Progenitor cell of endocrine pancreas (in vitro differentiated cells): ENCODE measurements at regions not wholly inside any gene's neighbourhood (a gene's known extent, or its start where the extent isn't known, plus 50 kb on each side); places are given as distances from the start of the nearest gene placed in this dataset.
"Not testable (repeated sequence)": the region's sequence is repeated elsewhere in the genome, so short reads cannot be mapped to it uniquely, and the experiment has no call there.

Experiments
- DNase-seq: peaks from one replicate; pipeline ENCODE4 v3.0.0; 2021; ENCODE audit warnings: low spot score; ENCODE audit not compliant: unreplicated experiment
- H3K27ac Mint-ChIP-seq: 2 replicates; pipeline ENCODE4 v1.8.0; 2021; ENCODE audit warnings: mild to moderate bottlenecking, moderate library complexity, mixed read lengths
- H3K27me3 Mint-ChIP-seq: 2 replicates; pipeline ENCODE4 v1.8.0; 2021; ENCODE audit warnings: mixed read lengths
- H3K36me3 Mint-ChIP-seq: 2 replicates; pipeline ENCODE4 v1.8.0; 2022; ENCODE audit warnings: mixed read lengths; ENCODE audit not compliant: insufficient read depth
- H3K4me1 Mint-ChIP-seq: 2 replicates; pipeline ENCODE4 v1.8.0; 2021; ENCODE audit warnings: low read depth, mixed read lengths
- H3K4me3 Mint-ChIP-seq: 2 replicates; pipeline ENCODE4 v1.8.0; 2021; ENCODE audit warnings: low read depth, mild to moderate bottlenecking, moderate library complexity, mixed read lengths
- H3K9me3 Mint-ChIP-seq: 2 replicates; pipeline ENCODE4 v1.8.0; 2021; ENCODE audit warnings: low read depth, mixed read lengths
- TF ChIP-seq, protein P1 (sequence below): fragments of 200-600 bp; sonication (generic); IDR thresholded peaks from one replicate; pipeline ENCODE4 v1.5.0; 2021; ENCODE audit warnings: antibody characterized with exemption, mild to moderate bottlenecking; ENCODE audit not compliant: unreplicated experiment

GRCh38 chr12:60577607-60578006 is 981.8 kb downstream of the SLC16A7 start:
- Mint-ChIP-seq H3K27ac (no peak overlapping the region), H3K27me3 (no peaks in the 10 kb centered on the region), H3K36me3 (no peaks in the 10 kb centered on the region), H3K9me3 (no peaks in the 10 kb centered on the region), H3K4me1 (peaks cover 9% of the 10 kb centered on the region), H3K4me3 (peak overlapping the region; percentile 21)
- TF ChIP-seq, protein P1, sequence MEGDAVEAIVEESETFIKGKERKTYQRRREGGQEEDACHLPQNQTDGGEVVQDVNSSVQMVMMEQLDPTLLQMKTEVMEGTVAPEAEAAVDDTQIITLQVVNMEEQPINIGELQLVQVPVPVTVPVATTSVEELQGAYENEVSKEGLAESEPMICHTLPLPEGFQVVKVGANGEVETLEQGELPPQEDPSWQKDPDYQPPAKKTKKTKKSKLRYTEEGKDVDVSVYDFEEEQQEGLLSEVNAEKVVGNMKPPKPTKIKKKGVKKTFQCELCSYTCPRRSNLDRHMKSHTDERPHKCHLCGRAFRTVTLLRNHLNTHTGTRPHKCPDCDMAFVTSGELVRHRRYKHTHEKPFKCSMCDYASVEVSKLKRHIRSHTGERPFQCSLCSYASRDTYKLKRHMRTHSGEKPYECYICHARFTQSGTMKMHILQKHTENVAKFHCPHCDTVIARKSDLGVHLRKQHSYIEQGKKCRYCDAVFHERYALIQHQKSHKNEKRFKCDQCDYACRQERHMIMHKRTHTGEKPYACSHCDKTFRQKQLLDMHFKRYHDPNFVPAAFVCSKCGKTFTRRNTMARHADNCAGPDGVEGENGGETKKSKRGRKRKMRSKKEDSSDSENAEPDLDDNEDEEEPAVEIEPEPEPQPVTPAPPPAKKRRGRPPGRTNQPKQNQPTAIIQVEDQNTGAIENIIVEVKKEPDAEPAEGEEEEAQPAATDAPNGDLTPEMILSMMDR = no peak
- no peak for DNase-seq

GRCh38 chr12:60587664-60588063 is 991.8 kb downstream of the SLC16A7 start:
- not testable (repeated sequence) for DNase-seq, H3K36me3 Mint-ChIP-seq, H3K27ac Mint-ChIP-seq, H3K27me3 Mint-ChIP-seq, H3K4me1 Mint-ChIP-seq, H3K4me3 Mint-ChIP-seq
- H3K9me3 Mint-ChIP-seq = peaks cover 17% of the 10 kb centered on the region

- Mint-ChIP-seq H3K4me1 (no peaks in the 10 kb centered on the region), H3K27me3 (no peaks in the 10 kb centered on the region), H3K9me3 (peaks cover 4% of the 10 kb centered on the region), H3K36me3 (no peaks in the 10 kb centered on the region), H3K27ac (no peak overlapping the region), H3K4me3 (no peak overlapping the region)
- DNase-seq = no peak
- TF ChIP-seq, protein P1 = no peak
These were observed 998.3 kb downstream of the SLC16A7 start for GRCh38 chr12:60594035-60594711.

- Mint-ChIP-seq H3K9me3 (peaks cover 20% of the 10 kb centered on the region), H3K27ac (no peak overlapping the region), H3K4me3 (no peak overlapping the region), H3K27me3 (no peaks in the 10 kb centered on the region), H3K4me1 (no peaks in the 10 kb centered on the region), H3K36me3 (no peaks in the 10 kb centered on the region)
- TF ChIP-seq, protein P1 = no peak
- no peak for DNase-seq
These were observed 1006.8 kb downstream of the SLC16A7 start for GRCh38 chr12:60602601-60603000.

- not testable (repeated sequence) for DNase-seq, H3K27ac Mint-ChIP-seq, H3K27me3 Mint-ChIP-seq, H3K36me3 Mint-ChIP-seq, H3K4me3 Mint-ChIP-seq, H3K4me1 Mint-ChIP-seq
- H3K9me3 Mint-ChIP-seq = peaks cover 20% of the 10 kb centered on the region
These were observed 1007.6 kb downstream of the SLC16A7 start for GRCh38 chr12:60603475-60603874.

- no peaks in the 10 kb centered on the region for H3K4me1 Mint-ChIP-seq
- no peaks in the 10 kb centered on the region for H3K27me3 Mint-ChIP-seq
- TF ChIP-seq, protein P1 = no peak
- H3K36me3 Mint-ChIP-seq = peaks cover 1% of the 10 kb centered on the region
- H3K4me3 Mint-ChIP-seq = no peak overlapping the region
- H3K27ac Mint-ChIP-seq = no peak overlapping the region
- H3K9me3 Mint-ChIP-seq = peaks cover 18% of the 10 kb centered on the region
- DNase-seq = no peak
These were observed 1020.6 kb downstream of the SLC16A7 start for GRCh38 chr12:60616400-60616799.
